Central memory CD8-positive, alpha-beta T cell (primary cell): ENCODE measurements at regions not wholly inside any gene's neighbourhood (a gene's known extent, or its start where the extent isn't known, plus 50 kb on each side); places are given as distances from the start of the nearest gene placed in this dataset.

ENCODE experiments used
- ATAC-seq: fragments of 150-1000 bp; cut with Tn5 transposase; replicated peaks from 2 replicates; pipeline ENCODE4 v1.10.0; 2022; ENCODE audit warnings: mild to moderate bottlenecking, moderate FRiP score, moderate number of reproducible peaks; ENCODE audit not compliant: poor library complexity, severe bottlenecking; ENCODE audit errors: extremely low read depth
- DNase-seq, 2 donors: peaks; one replicate each; pipeline ENCODE4 v3.0.0; 2021; ENCODE audit warnings: low spot score in 2 of 2
- H3K27ac Mint-ChIP-seq: one replicate; pipeline ENCODE4 v1.8.0; 2022; ENCODE audit warnings: low read depth, mild to moderate bottlenecking, moderate library complexity, mixed read lengths
- H3K27me3 Mint-ChIP-seq: one replicate; pipeline ENCODE4 v1.8.0; 2022; ENCODE audit warnings: mixed read lengths
- H3K36me3 Mint-ChIP-seq: one replicate; pipeline ENCODE4 v1.8.0; 2022; ENCODE audit warnings: mild to moderate bottlenecking, moderate library complexity, mixed read lengths; ENCODE audit not compliant: insufficient read depth
- H3K4me1 Mint-ChIP-seq: one replicate; pipeline ENCODE4 v1.8.0; 2022; ENCODE audit warnings: mixed read lengths
- H3K4me3 Mint-ChIP-seq: one replicate; pipeline ENCODE4 v1.8.0; 2022; ENCODE audit warnings: mild to moderate bottlenecking, moderate library complexity, mixed read lengths
- H3K9me3 Mint-ChIP-seq: one replicate; pipeline ENCODE4 v1.8.0; 2022; ENCODE audit warnings: mixed read lengths

- no peak overlapping the region for H3K27ac Mint-ChIP-seq
- no peaks in the 10 kb centered on the region for H3K4me1 Mint-ChIP-seq
- DNase-seq (no peak), ATAC-seq (no peak)
- H3K27me3 Mint-ChIP-seq = no peaks in the 10 kb centered on the region
- no peaks in the 10 kb centered on the region for H3K36me3 Mint-ChIP-seq
- H3K9me3 Mint-ChIP-seq = no peaks in the 10 kb centered on the region
- H3K4me3 Mint-ChIP-seq = no peak overlapping the region
Observed at GRCh38 chr6:104639668-104640067, 220.1 kb downstream of the HACE1 start.

- Mint-ChIP-seq H3K4me3 (no peak overlapping the region), H3K9me3 (no peaks in the 10 kb centered on the region), H3K36me3 (no peaks in the 10 kb centered on the region), H3K4me1 (no peaks in the 10 kb centered on the region), H3K27ac (no peak overlapping the region), H3K27me3 (no peaks in the 10 kb centered on the region)
- ATAC-seq (no peak), DNase-seq (no peak)
Observed at GRCh38 chr6:104638841-104639290, 220.9 kb downstream of the HACE1 start.

GRCh38 chr6:104633125-104633524, 226.6 kb downstream of the HACE1 start:
- DNase-seq (no peak), ATAC-seq (no peak)
- Mint-ChIP-seq H3K36me3 (peaks cover 2% of the 10 kb centered on the region), H3K4me1 (no peaks in the 10 kb centered on the region), H3K27me3 (peaks cover 32% of the 10 kb centered on the region), H3K4me3 (no peak overlapping the region), H3K27ac (no peak overlapping the region), H3K9me3 (no peaks in the 10 kb centered on the region)

- H3K27me3 Mint-ChIP-seq = peaks cover 33% of the 10 kb centered on the region
- no peak overlapping the region for H3K4me3 Mint-ChIP-seq
- H3K9me3 Mint-ChIP-seq = no peaks in the 10 kb centered on the region
- DNase-seq (no peak), ATAC-seq (no peak)
- H3K4me1 Mint-ChIP-seq = no peaks in the 10 kb centered on the region
- H3K27ac Mint-ChIP-seq = no peak overlapping the region
- peaks cover 2% of the 10 kb centered on the region for H3K36me3 Mint-ChIP-seq
Observed at GRCh38 chr6:104632588-104632987, 227.1 kb downstream of the HACE1 start.

GRCh38 chr6:104630955-104631354, 228.8 kb downstream of the HACE1 start:
- peaks cover 2% of the 10 kb centered on the region for H3K36me3 Mint-ChIP-seq
- H3K4me3 Mint-ChIP-seq = no peak overlapping the region

GRCh38 chr6:104630522-104630921, 229.2 kb downstream of the HACE1 start:
- Mint-ChIP-seq H3K4me1 (no peaks in the 10 kb centered on the region), H3K27me3 (peaks cover 52% of the 10 kb centered on the region), H3K4me3 (no peak overlapping the region), H3K9me3 (no peaks in the 10 kb centered on the region), H3K36me3 (peaks cover 2% of the 10 kb centered on the region), H3K27ac (no peak overlapping the region)
- no peak for ATAC-seq
- no peak for DNase-seq

More at GRCh38 chr6:104630955-104631354, 228.8 kb downstream of the HACE1 start:
- no peak overlapping the region for H3K27ac Mint-ChIP-seq
- ATAC-seq = no peak
- no peak for DNase-seq
- no peaks in the 10 kb centered on the region for H3K9me3 Mint-ChIP-seq
- H3K4me1 Mint-ChIP-seq = no peaks in the 10 kb centered on the region
- peaks cover 48% of the 10 kb centered on the region for H3K27me3 Mint-ChIP-seq

GRCh38 chr6:104629826-104630225, 229.9 kb downstream of the HACE1 start:
- H3K4me1 Mint-ChIP-seq = no peaks in the 10 kb centered on the region
- H3K27ac Mint-ChIP-seq = no peak overlapping the region
- peaks cover 57% of the 10 kb centered on the region for H3K27me3 Mint-ChIP-seq
- H3K9me3 Mint-ChIP-seq = no peaks in the 10 kb centered on the region
- H3K36me3 Mint-ChIP-seq = peaks cover 2% of the 10 kb centered on the region
- DNase-seq = no peak
- ATAC-seq = no peak
- no peak overlapping the region for H3K4me3 Mint-ChIP-seq

GRCh38 chr6:104625536-104625935, 234.2 kb downstream of the HACE1 start:
- no peak for ATAC-seq
- peaks cover 42% of the 10 kb centered on the region for H3K27me3 Mint-ChIP-seq

GRCh38 chr6:104623052-104623690, 236.5 kb downstream of the HACE1 start:
- ATAC-seq (no peak), DNase-seq (no peak)
- no peaks in the 10 kb centered on the region for H3K9me3 Mint-ChIP-seq
- no peak overlapping the region for H3K4me3 Mint-ChIP-seq
- H3K27me3 Mint-ChIP-seq = peaks cover 25% of the 10 kb centered on the region
- H3K27ac Mint-ChIP-seq = no peak overlapping the region
- peaks cover 5% of the 10 kb centered on the region for H3K4me1 Mint-ChIP-seq
- H3K36me3 Mint-ChIP-seq = no peaks in the 10 kb centered on the region

More at GRCh38 chr6:104625536-104625935, 234.2 kb downstream of the HACE1 start:
- DNase-seq = no peak
- H3K36me3 Mint-ChIP-seq = peaks cover 2% of the 10 kb centered on the region
- H3K27ac Mint-ChIP-seq = no peak overlapping the region
- no peaks in the 10 kb centered on the region for H3K9me3 Mint-ChIP-seq
- H3K4me1 Mint-ChIP-seq = peaks cover 5% of the 10 kb centered on the region
- H3K4me3 Mint-ChIP-seq = no peak overlapping the region

GRCh38 chr6:104621396-104621795, 238.3 kb downstream of the HACE1 start:
- H3K27ac Mint-ChIP-seq = no peak overlapping the region
- no peak for ATAC-seq

GRCh38 chr6:104617591-104617990, 242.1 kb downstream of the HACE1 start:
- Mint-ChIP-seq H3K27me3 (peaks cover 2% of the 10 kb centered on the region), H3K36me3 (no peaks in the 10 kb centered on the region)

More at GRCh38 chr6:104621396-104621795, 238.3 kb downstream of the HACE1 start:
- DNase-seq = no peak
- peaks cover 5% of the 10 kb centered on the region for H3K4me1 Mint-ChIP-seq
- H3K27me3 Mint-ChIP-seq = peaks cover 13% of the 10 kb centered on the region
- no peaks in the 10 kb centered on the region for H3K9me3 Mint-ChIP-seq
- no peak overlapping the region for H3K4me3 Mint-ChIP-seq
- no peaks in the 10 kb centered on the region for H3K36me3 Mint-ChIP-seq

GRCh38 chr6:104614394-104614793, 245.3 kb downstream of the HACE1 start:
- Mint-ChIP-seq H3K4me1 (no peaks in the 10 kb centered on the region), H3K9me3 (no peaks in the 10 kb centered on the region), H3K36me3 (no peaks in the 10 kb centered on the region), H3K27ac (no peak overlapping the region), H3K27me3 (peaks cover 11% of the 10 kb centered on the region), H3K4me3 (no peak overlapping the region)
- ATAC-seq (no peak), DNase-seq (no peak)

More at GRCh38 chr6:104617591-104617990, 242.1 kb downstream of the HACE1 start:
- no peaks in the 10 kb centered on the region for H3K9me3 Mint-ChIP-seq
- no peak overlapping the region for H3K27ac Mint-ChIP-seq
- ATAC-seq (no peak), DNase-seq (no peak)
- H3K4me3 Mint-ChIP-seq = no peak overlapping the region
- no peaks in the 10 kb centered on the region for H3K4me1 Mint-ChIP-seq

GRCh38 chr6:104613416-104614001, 246.2 kb downstream of the HACE1 start:
- Mint-ChIP-seq H3K27ac (no peak overlapping the region), H3K36me3 (no peaks in the 10 kb centered on the region), H3K4me1 (no peaks in the 10 kb centered on the region), H3K4me3 (no peak overlapping the region), H3K27me3 (peaks cover 11% of the 10 kb centered on the region), H3K9me3 (no peaks in the 10 kb centered on the region)
- DNase-seq (no peak), ATAC-seq (no peak)
